ENCODE measurements at regions not wholly inside any gene's neighbourhood (a gene's known extent, or its start where the extent isn't known, plus 50 kb on each side); places are given as distances from the start of the nearest gene placed in this dataset.
"Not testable (repeated sequence)": the region's sequence is repeated elsewhere in the genome, so short reads cannot be mapped to it uniquely, and the experiment has no call there.

DNA sequence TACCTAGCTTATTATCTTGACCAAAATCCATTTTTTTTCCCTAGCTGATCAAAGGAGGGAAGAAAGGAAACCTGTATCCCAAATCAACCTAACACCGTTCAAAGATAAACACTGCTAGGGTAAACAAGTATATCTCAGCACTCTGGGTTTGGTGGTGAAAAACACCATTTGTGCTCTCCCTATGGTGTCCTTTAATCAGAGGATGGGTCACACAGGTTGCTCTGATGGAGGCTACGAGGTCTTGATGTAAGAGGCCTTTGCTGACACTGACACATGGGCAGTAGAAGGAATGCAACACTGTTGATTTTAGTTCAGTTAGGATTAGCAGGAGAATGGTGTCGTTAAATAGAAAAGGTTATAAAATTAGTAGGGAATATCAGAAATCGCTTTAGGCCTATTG is 179.3 kb downstream of the HDGFL1 start:
- DNase-seq (ENCODE audit: low spot score), result no peak

DNA sequence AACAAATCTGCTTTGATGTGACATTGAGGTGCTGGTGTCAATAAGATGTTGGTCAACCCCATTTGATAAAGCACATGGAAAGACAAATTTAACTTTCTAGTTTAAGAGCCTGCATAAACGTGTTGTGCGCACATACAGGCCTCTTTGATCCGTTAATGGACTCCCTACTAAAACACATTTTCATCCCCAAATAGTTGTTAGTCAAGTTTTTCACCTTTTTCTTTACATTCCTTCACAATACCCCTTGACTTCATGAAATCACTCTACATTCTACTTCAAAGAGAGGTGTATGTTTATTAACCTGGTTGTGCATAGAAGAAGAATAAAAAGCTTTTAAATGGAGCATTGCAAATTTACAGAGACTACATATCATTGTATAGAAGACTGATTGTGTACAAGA is 180.3 kb downstream of the HDGFL1 start:
- DNase-seq (ENCODE audit: low spot score), result no peak

DNA sequence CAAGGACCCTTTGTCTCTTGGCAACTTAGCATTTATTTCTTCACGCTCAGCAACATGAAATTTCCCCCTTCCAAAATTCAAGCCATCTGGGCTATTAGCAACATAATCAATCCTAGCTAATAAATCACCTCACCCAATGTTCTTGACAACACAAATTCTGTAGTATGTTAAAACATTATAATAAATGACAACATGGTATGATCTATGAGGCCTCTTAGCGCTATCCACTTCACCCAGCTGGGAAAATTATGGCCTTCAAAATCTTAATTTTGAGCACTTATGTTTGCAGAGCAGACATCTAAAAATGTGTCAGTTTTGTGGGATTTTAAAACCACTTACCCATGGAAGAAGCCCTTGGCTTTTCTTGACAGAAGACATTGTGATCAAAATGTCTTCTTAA is 181.9 kb downstream of the HDGFL1 start:
- DNase-seq (ENCODE audit: low spot score), result no peak

DNA sequence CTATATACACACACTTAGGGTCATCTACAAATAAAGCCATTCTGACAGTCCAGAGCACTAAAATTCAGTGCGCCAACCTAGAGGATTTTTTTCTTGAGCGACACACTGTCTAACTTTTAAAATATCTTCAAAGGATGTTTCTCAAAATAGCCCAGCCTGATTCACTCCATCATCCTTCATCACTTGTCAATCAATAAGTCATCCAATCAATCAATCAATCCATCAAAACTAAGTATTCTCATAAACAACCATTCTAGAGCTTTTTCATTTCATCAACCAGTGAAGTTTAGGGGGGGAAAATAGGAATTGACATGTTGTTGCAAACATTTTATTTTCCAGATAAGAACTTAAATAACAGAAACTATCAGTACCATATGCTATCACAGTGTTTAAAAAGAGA is 183.2 kb downstream of the HDGFL1 start:
- no peak for DNase-seq (ENCODE audit: low spot score)

DNA sequence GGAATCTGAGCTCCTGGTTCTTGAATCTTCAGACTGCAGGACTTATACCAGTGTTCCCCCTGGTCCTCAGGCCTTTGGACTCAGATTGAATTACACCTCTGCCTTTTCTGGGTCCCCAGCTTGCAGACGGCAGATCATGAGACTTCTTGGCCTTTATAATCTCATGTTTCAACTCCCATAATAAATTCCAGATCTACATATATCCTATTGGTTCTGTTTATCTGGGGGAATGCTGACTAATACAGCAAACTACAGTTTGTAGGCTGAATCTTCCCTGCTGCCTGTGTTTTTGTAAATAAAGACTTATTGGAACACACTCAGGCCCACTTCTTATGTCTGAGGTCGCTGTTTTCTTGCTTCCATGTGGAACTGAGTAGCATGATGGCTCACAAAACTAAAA is 184.7 kb downstream of the HDGFL1 start:
- DNase-seq (ENCODE audit: low spot score), result no peak

DNA sequence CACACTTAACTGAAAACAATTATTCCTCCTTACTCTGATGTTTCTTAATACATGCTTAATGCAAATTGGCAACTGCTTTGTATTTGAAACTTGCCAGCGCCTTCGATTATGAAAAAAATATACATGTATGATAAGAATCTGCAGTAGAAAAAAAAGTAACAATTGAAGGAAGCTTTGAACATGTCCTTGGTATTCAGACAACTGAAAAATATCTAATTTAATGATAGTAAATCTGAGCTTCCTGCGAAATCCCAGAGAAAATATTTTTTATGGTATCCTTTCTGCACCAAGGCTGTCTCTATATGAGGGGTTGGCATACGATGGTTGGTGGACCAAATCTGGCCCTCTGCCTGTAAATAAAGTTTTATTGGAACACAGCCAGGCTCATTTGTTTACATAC is 186.2 kb downstream of the HDGFL1 start:
- DNase-seq (ENCODE audit: low spot score), result no peak

DNA sequence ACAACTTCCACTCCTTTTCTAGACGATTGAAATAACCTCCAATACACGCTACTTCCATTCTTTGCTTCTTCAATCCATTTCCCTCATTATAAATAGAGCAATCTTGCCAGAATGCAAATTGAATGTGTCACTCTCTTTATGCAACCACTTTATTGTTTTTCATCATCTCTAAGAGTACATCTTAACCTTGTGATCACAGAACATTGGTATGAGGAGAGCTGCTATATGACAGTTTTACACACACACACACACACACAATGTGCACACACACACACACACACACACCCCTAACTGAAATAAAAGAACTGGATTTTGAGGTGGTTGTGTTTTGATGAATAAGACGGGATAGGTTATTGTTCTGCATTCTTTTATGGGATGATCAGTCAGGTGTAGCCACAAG is 187.0 kb downstream of the HDGFL1 start:
- DNase-seq (ENCODE audit: low spot score), result no peak

DNA sequence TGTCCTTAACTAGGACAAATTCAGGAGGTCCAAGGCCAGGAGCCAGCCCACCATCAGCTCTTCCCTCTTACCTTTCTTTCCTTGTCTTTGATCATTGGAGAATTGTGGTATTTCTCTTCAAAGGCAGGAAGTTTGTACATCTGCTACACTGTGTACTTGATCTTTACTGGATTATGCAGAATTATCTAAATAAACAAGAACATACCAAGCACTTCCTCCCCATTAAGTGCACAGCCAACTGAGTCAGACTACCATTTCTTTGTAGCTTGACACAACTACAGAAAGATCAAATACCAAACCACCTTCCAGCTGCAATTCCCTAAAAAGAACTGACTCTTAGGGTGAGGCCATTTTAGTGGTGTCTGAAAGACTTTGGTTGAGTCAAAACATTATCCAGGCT is 195.1 kb downstream of the HDGFL1 start:
- no peak for DNase-seq (ENCODE audit: low spot score)

DNA sequence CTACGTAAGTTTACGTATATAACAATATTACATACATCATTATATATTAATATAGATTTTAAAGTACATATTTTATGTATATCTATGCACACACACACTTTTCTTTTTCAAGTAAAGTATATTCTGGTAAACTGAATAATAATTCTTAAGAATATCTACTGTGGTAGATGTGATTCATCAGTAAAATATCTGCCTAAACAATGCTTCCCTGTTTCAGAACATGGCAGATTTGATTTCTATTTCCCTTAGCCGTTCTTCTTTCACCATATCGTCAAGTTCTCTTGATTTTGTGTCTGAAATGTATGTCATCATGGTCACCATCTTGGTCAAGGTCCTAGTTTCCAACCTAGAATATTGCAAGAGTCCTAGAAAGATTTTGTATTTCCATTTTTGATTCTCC is 195.6 kb downstream of the HDGFL1 start:
- no peak for DNase-seq (ENCODE audit: low spot score)

DNA sequence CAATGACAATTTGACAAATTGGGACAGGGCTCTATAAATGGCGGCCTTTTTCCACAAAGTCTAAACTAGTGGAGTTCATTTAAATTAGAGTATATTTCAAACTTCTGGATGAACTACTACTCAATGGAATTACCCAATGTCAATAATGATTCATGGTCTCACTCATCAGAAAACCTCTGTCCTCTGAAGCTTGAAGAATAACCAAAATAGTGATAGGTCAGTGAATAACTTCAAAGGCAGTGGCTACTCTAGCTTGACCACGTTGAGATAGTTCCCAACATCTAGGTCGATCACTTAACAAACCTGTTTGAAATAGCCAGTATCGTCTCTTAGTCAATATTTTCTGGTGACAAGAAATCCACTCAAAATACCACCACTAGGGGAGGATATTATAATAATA is 197.6 kb downstream of the HDGFL1 start:
- no peak for DNase-seq (ENCODE audit: low spot score)

DNA sequence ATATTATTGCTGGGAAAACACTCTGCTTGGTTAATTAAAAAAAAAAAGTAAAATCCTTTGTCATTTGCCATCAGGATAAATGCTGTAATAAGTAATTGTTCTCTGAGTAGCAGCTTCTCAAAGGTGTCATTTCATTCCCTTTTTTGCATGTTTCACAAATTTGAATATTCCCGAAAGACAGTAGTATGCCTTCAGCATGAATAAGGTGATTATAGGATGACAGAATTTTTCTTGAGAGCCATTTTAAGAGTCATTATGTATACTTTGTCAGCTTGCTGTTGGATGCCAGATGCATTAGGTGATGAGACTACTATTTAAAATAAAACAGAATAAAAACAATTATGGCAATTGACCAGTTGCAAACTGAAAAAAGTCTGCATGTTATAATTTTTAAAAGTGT is 200.7 kb downstream of the HDGFL1 start:
- no peak for DNase-seq (ENCODE audit: low spot score)

DNA sequence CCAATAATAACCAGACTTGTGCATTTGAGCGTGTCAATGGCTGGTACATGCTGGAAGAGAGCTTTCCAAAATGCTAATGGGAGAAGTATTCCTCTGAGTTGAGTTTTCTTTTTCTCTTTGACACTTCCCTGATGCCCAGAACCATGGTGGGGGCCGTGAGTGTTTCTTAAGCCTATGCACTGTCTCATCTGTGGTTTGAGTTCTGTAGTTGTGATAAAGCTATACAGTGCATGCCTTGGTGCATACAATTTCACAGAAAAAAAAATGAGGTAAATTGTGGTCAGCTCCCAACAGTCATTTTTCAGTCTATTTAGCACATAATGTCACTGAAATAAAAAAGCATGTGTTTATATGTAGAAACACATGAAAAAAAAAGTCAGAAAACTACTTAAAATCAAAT is 204.8 kb downstream of the HDGFL1 start:
- no peak for DNase-seq (ENCODE audit: low spot score)

DNA sequence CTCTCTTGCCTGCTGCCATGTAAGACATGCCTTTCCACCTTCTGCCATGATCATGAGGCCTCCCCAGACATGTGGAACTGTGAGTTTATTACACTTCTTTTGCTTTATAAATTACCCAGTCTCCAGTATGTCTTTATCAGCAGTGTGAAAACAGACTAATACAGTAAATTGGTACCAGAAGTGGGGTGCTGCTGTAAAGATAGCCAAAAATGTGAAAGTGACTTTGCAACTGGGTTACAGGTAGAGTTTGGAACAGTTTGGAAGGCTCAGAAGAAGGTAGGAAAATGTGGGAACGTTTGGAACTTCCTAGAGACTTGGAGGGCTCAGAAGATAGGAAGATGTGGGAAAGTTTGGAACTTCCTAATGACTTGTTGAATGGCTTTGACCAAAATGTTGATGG is 209.1 kb downstream of the HDGFL1 start:
- not testable (repeated sequence) for DNase-seq (ENCODE audit: low spot score)

DNA sequence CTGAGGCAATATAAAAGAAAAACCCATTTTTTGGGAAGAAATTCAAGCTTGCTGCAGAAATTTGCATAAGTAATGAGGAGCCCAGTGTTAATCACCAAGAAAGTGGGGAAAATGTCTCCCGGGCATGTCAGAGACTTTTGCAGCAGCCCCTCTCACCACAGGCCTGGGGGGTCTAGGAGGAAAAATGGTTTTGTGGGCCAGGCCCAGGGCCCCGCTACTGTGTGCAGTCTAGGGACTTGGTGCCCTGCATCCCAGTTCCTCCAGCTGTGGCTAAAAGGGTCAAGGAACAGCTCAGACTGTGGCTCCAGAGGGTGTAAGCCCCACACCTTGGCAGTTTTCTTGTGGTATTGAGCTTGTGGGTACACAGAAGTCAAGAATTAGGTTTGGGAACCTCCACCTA is 209.7 kb downstream of the HDGFL1 start:
- no peak for DNase-seq (ENCODE audit: low spot score)

DNA sequence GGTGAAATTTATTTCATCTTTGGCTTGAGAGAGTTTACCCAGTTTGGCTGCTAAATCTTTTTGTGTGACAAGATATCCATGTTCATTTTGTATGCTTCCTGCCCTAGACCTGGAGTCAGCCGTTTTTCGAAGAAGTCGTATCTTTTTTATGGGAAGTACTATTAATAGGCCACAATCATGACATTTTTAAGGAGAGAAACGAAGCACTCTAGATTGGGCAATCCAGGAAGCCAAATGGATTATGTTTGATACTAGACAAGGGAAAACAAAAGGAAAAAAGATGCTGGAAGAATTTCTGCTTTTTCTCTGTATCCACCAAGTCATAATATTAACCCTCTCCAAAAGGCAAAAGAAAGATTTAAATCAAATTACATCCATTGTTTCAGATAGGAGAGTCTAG is 214.6 kb downstream of the HDGFL1 start:
- no peak for DNase-seq (ENCODE audit: low spot score)

DNA sequence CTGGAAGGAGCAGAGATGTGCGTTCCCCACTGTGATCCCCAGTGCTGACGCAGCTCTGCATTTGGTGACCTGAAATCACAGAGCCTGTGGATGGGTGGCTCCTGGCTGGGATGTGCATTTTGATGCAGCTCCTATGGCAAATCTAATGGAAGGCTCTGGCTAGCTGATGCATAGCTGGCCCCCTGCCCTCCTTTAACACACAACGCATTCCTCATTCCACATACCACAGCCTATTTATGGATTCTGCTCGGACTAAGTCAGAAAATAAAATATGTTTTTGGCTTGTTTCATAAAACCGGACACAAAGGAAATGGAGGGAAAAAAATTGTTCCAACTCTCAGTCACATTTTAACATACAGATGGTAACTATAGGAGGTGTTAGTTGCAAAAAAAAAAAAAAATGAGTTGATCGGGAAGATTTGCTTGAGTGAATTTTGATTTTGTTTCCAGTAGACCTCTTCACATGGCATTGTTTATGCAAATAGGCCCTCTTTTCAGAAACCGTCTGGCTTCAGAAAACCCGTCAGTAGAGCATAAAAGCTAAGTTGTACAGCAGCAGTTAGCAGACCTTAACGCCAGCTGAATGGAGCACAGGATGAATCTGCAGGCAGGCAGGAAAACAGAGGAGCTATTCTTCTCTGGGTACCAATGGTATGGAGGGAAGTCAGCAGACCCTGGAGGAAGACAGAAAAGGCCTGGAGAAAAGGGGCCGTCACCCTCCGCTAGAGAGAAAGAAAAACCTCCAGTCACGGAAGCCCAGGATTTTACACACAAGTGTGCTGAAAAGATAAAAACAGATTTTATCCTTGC is 215.4 kb downstream of the HDGFL1 start:
- DNase-seq (ENCODE audit: low spot score), result no peak

DNA sequence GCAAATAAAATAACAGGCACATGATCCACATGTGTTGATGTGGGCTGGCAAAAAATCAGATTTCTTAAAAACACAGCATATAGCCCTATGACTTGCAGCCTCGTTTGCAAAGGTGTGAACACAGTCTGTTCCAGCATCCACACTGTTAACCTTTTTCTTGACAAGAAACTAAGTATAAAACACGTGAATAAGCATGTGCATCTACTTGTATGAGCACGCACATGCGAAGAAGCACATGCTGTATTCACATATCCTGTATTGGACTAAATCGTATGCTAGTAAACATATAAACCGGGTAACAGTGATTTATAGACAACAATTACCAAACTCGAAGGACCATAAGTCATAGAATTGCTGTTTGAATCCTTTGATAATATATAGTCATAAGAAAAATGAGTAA is 218.7 kb downstream of the HDGFL1 start:
- DNase-seq (ENCODE audit: low spot score), result no peak

DNA sequence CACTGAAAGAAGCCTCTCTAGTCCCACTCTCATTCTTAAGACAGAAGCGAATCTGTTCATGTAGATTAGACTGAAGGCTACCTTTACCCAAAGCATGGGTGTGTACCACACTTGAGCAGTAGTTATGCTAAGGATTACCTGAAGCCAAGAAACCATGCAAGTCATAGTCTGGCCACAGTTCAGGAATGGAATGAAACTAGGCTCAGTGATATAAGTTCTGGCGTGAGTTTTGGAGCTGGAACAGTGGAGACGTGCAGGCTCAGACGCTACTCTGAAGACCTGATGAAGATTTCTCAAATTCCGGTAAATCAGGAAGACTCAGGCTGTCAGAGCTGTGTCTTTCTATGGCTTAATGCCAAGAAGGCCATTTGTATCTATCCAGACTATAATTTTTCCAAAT is 219.9 kb downstream of the HDGFL1 start:
- DNase-seq (ENCODE audit: low spot score), result no peak

DNA sequence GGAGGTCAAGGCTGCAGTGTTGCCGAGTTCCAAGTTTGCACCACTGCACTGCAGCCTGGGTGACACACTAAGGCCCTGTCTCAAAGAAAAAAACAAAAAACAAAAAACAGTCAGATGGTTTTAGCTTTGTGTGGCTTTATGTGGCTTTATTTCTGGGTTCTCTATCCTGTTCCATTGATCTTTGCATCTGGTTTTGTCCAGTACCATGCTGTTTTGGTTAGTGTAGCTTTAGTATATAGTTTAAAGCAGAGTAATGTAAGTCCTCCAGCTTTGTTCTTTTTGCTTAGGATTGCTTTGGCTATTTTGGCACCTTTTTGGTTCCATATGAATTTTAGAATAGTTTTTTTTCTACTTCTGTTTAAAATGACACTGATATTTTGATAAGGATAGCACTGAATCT is 225.5 kb downstream of the HDGFL1 start:
- no peak for DNase-seq (ENCODE audit: low spot score)

DNA sequence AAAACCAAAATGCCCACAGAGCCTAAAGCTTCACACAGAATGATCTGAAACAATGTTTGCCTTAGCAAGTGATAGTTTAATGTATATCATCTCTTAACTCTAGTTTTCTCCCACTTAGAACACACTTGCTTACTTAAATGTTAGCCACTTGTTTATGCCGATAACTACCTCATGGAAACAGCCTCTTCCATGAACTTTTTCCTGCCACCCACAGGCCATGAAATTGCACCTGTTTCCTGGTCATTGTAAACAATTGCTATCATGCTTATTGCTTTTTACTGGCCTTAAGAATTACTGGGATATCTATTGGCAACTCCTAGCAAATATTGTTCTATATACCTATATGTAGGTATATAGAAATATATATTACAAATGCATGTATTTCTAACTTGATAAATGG is 231.1 kb downstream of the HDGFL1 start:
- no peak for DNase-seq (ENCODE audit: low spot score)

DNA sequence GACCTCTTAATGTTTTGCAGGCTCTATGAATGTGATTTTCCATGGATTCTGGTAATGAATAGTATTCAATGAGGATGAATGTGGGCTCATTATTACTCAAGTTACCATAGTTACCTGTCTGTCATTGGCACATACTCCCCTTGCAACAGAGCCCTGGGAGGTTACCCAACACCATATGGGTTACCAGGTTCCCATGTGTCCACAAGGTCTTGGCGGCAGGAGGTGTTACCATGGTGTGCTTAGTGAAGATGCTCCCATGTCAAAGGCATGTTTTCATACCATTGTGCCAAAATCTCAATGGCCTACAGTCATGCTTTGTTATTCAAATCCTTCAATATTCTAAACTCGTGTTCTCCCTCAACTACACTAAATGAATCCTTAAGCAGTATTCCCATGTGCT is 232.5 kb downstream of the HDGFL1 start:
- no peak for DNase-seq (ENCODE audit: low spot score)

DNA sequence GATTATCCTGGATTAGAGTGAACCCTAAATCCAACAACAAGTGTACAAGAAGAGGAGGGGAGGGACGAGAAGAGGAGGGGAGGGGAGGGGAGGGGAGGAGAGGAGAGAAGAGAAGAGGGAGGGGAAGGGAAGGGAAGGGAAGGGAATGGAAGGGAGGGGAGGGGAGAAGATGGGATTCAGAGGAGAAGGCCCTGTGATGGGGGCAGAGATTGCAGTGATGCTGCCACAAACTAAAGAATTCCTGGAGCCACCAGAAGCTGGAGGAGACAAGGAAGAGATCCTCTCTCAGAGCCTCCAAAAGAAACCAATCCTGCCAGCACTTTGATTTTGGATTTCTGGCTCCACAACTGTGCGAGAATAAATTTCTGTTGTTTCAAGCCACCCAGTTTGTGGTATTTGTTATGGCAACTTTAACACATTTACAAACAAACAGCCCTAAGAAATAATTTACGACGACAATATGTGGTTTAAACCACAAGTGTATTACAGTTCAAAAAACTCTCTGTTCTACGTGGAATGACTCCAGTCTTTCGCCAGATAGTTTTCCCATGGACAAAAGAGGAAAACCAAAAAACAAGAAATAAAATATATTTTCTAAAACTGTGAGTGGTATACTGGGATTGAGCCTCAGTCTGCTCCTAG is 235.4 kb downstream of the HDGFL1 start:
- DNase-seq (ENCODE audit: low spot score), result no peak

DNA sequence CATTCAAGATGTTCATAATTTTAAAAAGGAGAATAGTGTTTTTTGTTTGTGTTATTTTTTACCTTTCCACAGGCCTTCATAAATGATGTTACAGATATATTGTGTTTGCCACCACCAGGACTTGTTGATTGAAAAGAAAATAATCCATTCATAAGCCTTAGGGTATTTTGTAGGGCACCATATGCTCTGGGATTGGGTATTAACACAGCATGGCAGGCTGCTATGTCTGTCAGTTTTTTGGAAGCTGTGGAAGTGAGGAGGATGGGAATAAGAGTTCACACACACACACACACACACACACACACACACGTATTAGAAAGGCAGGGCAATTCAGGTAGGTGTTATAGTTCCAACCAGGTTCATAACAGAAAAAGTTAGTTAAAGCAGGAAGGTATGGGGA is 237.9 kb downstream of the HDGFL1 start:
- DNase-seq (ENCODE audit: low spot score), result no peak

DNA sequence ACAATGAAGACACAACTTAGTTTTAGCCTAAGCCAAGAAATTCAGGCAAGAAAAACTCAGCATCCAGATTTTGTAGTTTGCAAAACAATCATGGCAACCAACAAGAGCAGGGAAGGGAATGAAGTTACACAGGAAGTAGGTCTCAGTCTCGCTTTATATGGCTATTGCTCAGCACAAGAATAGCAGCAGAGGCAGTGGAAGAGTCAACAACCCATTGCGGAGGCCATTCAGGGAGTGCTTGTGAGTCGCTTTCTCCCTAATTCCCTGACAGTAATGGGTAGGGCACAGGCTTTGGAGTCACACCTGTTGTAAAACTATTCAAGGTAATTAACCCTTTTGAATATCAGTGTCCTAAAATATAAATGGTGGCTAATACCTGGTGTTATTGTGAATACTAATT is 238.5 kb downstream of the HDGFL1 start:
- DNase-seq (ENCODE audit: low spot score), result no peak

Measured in hematopoietic multipotent progenitor cell treated with erythropoietin and hydrocortisone succinate and interleukin-3 and kit ligand, for 15 days (in vitro differentiated cells).